ENCODE measurements at regions not wholly inside any gene's neighbourhood (a gene's known extent, or its start where the extent isn't known, plus 50 kb on each side); places are given as distances from the start of the nearest gene placed in this dataset.
"Not testable (repeated sequence)": the region's sequence is repeated elsewhere in the genome, so short reads cannot be mapped to it uniquely, and the experiment has no call there.

- H3K4me3 ChIP-seq (ENCODE audit: low read length in 2 of 2) = no peak overlapping the region
Measured at GRCh38 chr3:4162096-4162495, 141.1 kb upstream of the SETMAR start.

GRCh38 chr3:4163011-4163410 is 140.2 kb upstream of the SETMAR start:
- Histone ChIP-seq H3K36me3 (ENCODE audit: control insufficient read depth in 2 of 2, insufficient read depth in 2 of 2, low read length in 2 of 2) (no peaks in the 10 kb centered on the region), H3K9me3 (ENCODE audit: control insufficient read depth in 2 of 2, low read length in 2 of 2) (peaks cover 0 to 2% of the 10 kb centered on the region in 2 donors), H3K27me3 (ENCODE audit: control insufficient read depth in 2 of 2, insufficient read depth in 2 of 2, low read length in 2 of 2) (no peaks in the 10 kb centered on the region), H3K4me1 (ENCODE audit: control insufficient read depth in 2 of 2, insufficient read depth in 2 of 2, low read length in 2 of 2) (no peaks in the 10 kb centered on the region), H3K9ac (ENCODE audit: low read depth in 1 of 2, low read length in 2 of 2) (no peak overlapping the region), H3K27ac (ENCODE audit: low read depth in 2 of 2, low read length in 2 of 2) (no peak overlapping the region), H3K4me3 (ENCODE audit: low read length in 2 of 2) (no peak overlapping the region)

More at GRCh38 chr3:4162096-4162495, 141.1 kb upstream of the SETMAR start:
- no peak overlapping the region for H3K27ac ChIP-seq (ENCODE audit: low read depth in 2 of 2, low read length in 2 of 2)
- H3K4me1 ChIP-seq (ENCODE audit: control insufficient read depth in 2 of 2, insufficient read depth in 2 of 2, low read length in 2 of 2) = no peaks in the 10 kb centered on the region
- H3K9ac ChIP-seq (ENCODE audit: low read depth in 1 of 2, low read length in 2 of 2) = no peak overlapping the region
- H3K9me3 ChIP-seq (ENCODE audit: control insufficient read depth in 2 of 2, low read length in 2 of 2) = peaks cover 0 to 2% of the 10 kb centered on the region in 2 donors
- no peaks in the 10 kb centered on the region for H3K36me3 ChIP-seq (ENCODE audit: control insufficient read depth in 2 of 2, insufficient read depth in 2 of 2, low read length in 2 of 2)
- no peaks in the 10 kb centered on the region for H3K27me3 ChIP-seq (ENCODE audit: control insufficient read depth in 2 of 2, insufficient read depth in 2 of 2, low read length in 2 of 2)

GRCh38 chr3:4166540-4166939 is 136.6 kb upstream of the SETMAR start:
- Histone ChIP-seq H3K36me3 (ENCODE audit: control insufficient read depth in 2 of 2, insufficient read depth in 2 of 2, low read length in 2 of 2) (no peaks in the 10 kb centered on the region), H3K4me1 (ENCODE audit: control insufficient read depth in 2 of 2, insufficient read depth in 2 of 2, low read length in 2 of 2) (no peaks in the 10 kb centered on the region), H3K9ac (ENCODE audit: low read depth in 1 of 2, low read length in 2 of 2) (no peak overlapping the region), H3K4me3 (ENCODE audit: low read length in 2 of 2) (no peak overlapping the region), H3K27ac (ENCODE audit: low read depth in 2 of 2, low read length in 2 of 2) (no peak overlapping the region), H3K27me3 (ENCODE audit: control insufficient read depth in 2 of 2, insufficient read depth in 2 of 2, low read length in 2 of 2) (no peaks in the 10 kb centered on the region), H3K9me3 (ENCODE audit: control insufficient read depth in 2 of 2, low read length in 2 of 2) (peaks cover 0 to 2% of the 10 kb centered on the region in 2 donors)

- H3K9me3 ChIP-seq (ENCODE audit: control insufficient read depth in 2 of 2, low read length in 2 of 2); H3K4me1 ChIP-seq (ENCODE audit: control insufficient read depth in 2 of 2, insufficient read depth in 2 of 2, low read length in 2 of 2); H3K27me3 ChIP-seq (ENCODE audit: control insufficient read depth in 2 of 2, insufficient read depth in 2 of 2, low read length in 2 of 2); H3K9ac ChIP-seq (ENCODE audit: low read depth in 1 of 2, low read length in 2 of 2); H3K36me3 ChIP-seq (ENCODE audit: control insufficient read depth in 2 of 2, insufficient read depth in 2 of 2, low read length in 2 of 2); H3K27ac ChIP-seq (ENCODE audit: low read depth in 2 of 2, low read length in 2 of 2); H3K4me3 ChIP-seq (ENCODE audit: low read length in 2 of 2): not testable (repeated sequence)
Measured at GRCh38 chr3:4167230-4167629, 135.9 kb upstream of the SETMAR start.

- H3K27me3 ChIP-seq (ENCODE audit: control insufficient read depth in 2 of 2, insufficient read depth in 2 of 2, low read length in 2 of 2) = no peaks in the 10 kb centered on the region
- H3K27ac ChIP-seq (ENCODE audit: low read depth in 2 of 2, low read length in 2 of 2) = no peak overlapping the region
- H3K9me3 ChIP-seq (ENCODE audit: control insufficient read depth in 2 of 2, low read length in 2 of 2) = no peaks in the 10 kb centered on the region
- no peaks in the 10 kb centered on the region for H3K36me3 ChIP-seq (ENCODE audit: control insufficient read depth in 2 of 2, insufficient read depth in 2 of 2, low read length in 2 of 2)
- H3K4me1 ChIP-seq (ENCODE audit: control insufficient read depth in 2 of 2, insufficient read depth in 2 of 2, low read length in 2 of 2) = no peaks in the 10 kb centered on the region
- H3K4me3 ChIP-seq (ENCODE audit: low read length in 2 of 2) = no peak overlapping the region
- no peak overlapping the region for H3K9ac ChIP-seq (ENCODE audit: low read depth in 1 of 2, low read length in 2 of 2)
Measured at GRCh38 chr3:4174791-4175190, 128.4 kb upstream of the SETMAR start.

GRCh38 chr3:4191971-4192370 is 111.2 kb upstream of the SETMAR start:
- Histone ChIP-seq H3K36me3 (ENCODE audit: control insufficient read depth in 2 of 2, insufficient read depth in 2 of 2, low read length in 2 of 2) (no peaks in the 10 kb centered on the region), H3K9ac (ENCODE audit: low read depth in 1 of 2, low read length in 2 of 2) (no peak overlapping the region), H3K4me3 (ENCODE audit: low read length in 2 of 2) (no peak overlapping the region), H3K27me3 (ENCODE audit: control insufficient read depth in 2 of 2, insufficient read depth in 2 of 2, low read length in 2 of 2) (no peaks in the 10 kb centered on the region), H3K4me1 (ENCODE audit: control insufficient read depth in 2 of 2, insufficient read depth in 2 of 2, low read length in 2 of 2) (no peaks in the 10 kb centered on the region), H3K27ac (ENCODE audit: low read depth in 2 of 2, low read length in 2 of 2) (no peak overlapping the region), H3K9me3 (ENCODE audit: control insufficient read depth in 2 of 2, low read length in 2 of 2) (peaks cover 0 to 2% of the 10 kb centered on the region in 2 donors)

GRCh38 chr3:4195006-4195405 is 108.2 kb upstream of the SETMAR start:
- Histone ChIP-seq H3K4me3 (ENCODE audit: low read length in 2 of 2) (no peak overlapping the region), H3K4me1 (ENCODE audit: control insufficient read depth in 2 of 2, insufficient read depth in 2 of 2, low read length in 2 of 2) (no peaks in the 10 kb centered on the region), H3K27ac (ENCODE audit: low read depth in 2 of 2, low read length in 2 of 2) (no peak overlapping the region), H3K27me3 (ENCODE audit: control insufficient read depth in 2 of 2, insufficient read depth in 2 of 2, low read length in 2 of 2) (no peaks in the 10 kb centered on the region), H3K9me3 (ENCODE audit: control insufficient read depth in 2 of 2, low read length in 2 of 2) (peaks cover 0 to 2% of the 10 kb centered on the region in 2 donors), H3K36me3 (ENCODE audit: control insufficient read depth in 2 of 2, insufficient read depth in 2 of 2, low read length in 2 of 2) (no peaks in the 10 kb centered on the region), H3K9ac (ENCODE audit: low read depth in 1 of 2, low read length in 2 of 2) (no peak overlapping the region)

- Histone ChIP-seq H3K9ac (ENCODE audit: low read depth in 1 of 2, low read length in 2 of 2) (no peak overlapping the region), H3K4me3 (ENCODE audit: low read length in 2 of 2) (no peak overlapping the region), H3K36me3 (ENCODE audit: control insufficient read depth in 2 of 2, insufficient read depth in 2 of 2, low read length in 2 of 2) (no peaks in the 10 kb centered on the region), H3K4me1 (ENCODE audit: control insufficient read depth in 2 of 2, insufficient read depth in 2 of 2, low read length in 2 of 2) (no peaks in the 10 kb centered on the region), H3K27ac (ENCODE audit: low read depth in 2 of 2, low read length in 2 of 2) (no peak overlapping the region), H3K27me3 (ENCODE audit: control insufficient read depth in 2 of 2, insufficient read depth in 2 of 2, low read length in 2 of 2) (no peaks in the 10 kb centered on the region), H3K9me3 (ENCODE audit: control insufficient read depth in 2 of 2, low read length in 2 of 2) (peaks cover 0 to 2% of the 10 kb centered on the region in 2 donors)
Measured at GRCh38 chr3:4196506-4197147, 106.5 kb upstream of the SETMAR start.

GRCh38 chr3:4197670-4198069 is 105.5 kb upstream of the SETMAR start:
- Histone ChIP-seq H3K27me3 (ENCODE audit: control insufficient read depth in 2 of 2, insufficient read depth in 2 of 2, low read length in 2 of 2) (no peaks in the 10 kb centered on the region), H3K27ac (ENCODE audit: low read depth in 2 of 2, low read length in 2 of 2) (no peak overlapping the region), H3K4me3 (ENCODE audit: low read length in 2 of 2) (no peak overlapping the region), H3K36me3 (ENCODE audit: control insufficient read depth in 2 of 2, insufficient read depth in 2 of 2, low read length in 2 of 2) (no peaks in the 10 kb centered on the region), H3K9me3 (ENCODE audit: control insufficient read depth in 2 of 2, low read length in 2 of 2) (no peaks in the 10 kb centered on the region), H3K4me1 (ENCODE audit: control insufficient read depth in 2 of 2, insufficient read depth in 2 of 2, low read length in 2 of 2) (no peaks in the 10 kb centered on the region), H3K9ac (ENCODE audit: low read depth in 1 of 2, low read length in 2 of 2) (no peak overlapping the region)

GRCh38 chr3:4198491-4198890 is 104.7 kb upstream of the SETMAR start:
- Histone ChIP-seq H3K9me3 (ENCODE audit: control insufficient read depth in 2 of 2, low read length in 2 of 2) (no peaks in the 10 kb centered on the region), H3K36me3 (ENCODE audit: control insufficient read depth in 2 of 2, insufficient read depth in 2 of 2, low read length in 2 of 2) (no peaks in the 10 kb centered on the region), H3K4me3 (ENCODE audit: low read length in 2 of 2) (no peak overlapping the region), H3K27ac (ENCODE audit: low read depth in 2 of 2, low read length in 2 of 2) (no peak overlapping the region), H3K27me3 (ENCODE audit: control insufficient read depth in 2 of 2, insufficient read depth in 2 of 2, low read length in 2 of 2) (no peaks in the 10 kb centered on the region), H3K9ac (ENCODE audit: low read depth in 1 of 2, low read length in 2 of 2) (no peak overlapping the region), H3K4me1 (ENCODE audit: control insufficient read depth in 2 of 2, insufficient read depth in 2 of 2, low read length in 2 of 2) (no peaks in the 10 kb centered on the region)

- H3K27me3 ChIP-seq (ENCODE audit: control insufficient read depth in 2 of 2, insufficient read depth in 2 of 2, low read length in 2 of 2); H3K4me1 ChIP-seq (ENCODE audit: control insufficient read depth in 2 of 2, insufficient read depth in 2 of 2, low read length in 2 of 2); H3K9me3 ChIP-seq (ENCODE audit: control insufficient read depth in 2 of 2, low read length in 2 of 2); H3K36me3 ChIP-seq (ENCODE audit: control insufficient read depth in 2 of 2, insufficient read depth in 2 of 2, low read length in 2 of 2); H3K4me3 ChIP-seq (ENCODE audit: low read length in 2 of 2); H3K27ac ChIP-seq (ENCODE audit: low read depth in 2 of 2, low read length in 2 of 2); H3K9ac ChIP-seq (ENCODE audit: low read depth in 1 of 2, low read length in 2 of 2): not testable (repeated sequence)
Measured at GRCh38 chr3:4204776-4205175, 98.4 kb upstream of the SETMAR start.
